Endodermal cell (in vitro differentiated cells): ENCODE measurements at regions not wholly inside any gene's neighbourhood (a gene's known extent, or its start where the extent isn't known, plus 50 kb on each side); places are given as distances from the start of the nearest gene placed in this dataset.

Experiments
- DNase-seq: peaks from one replicate; pipeline ENCODE4 v3.0.0-alpha.2; 2017
- H3K27ac ChIP-seq: 2 replicates; pipeline ENCODE4 v1.5.1; 2013; ENCODE audit warnings: mild to moderate bottlenecking, low read depth, low read length, moderate library complexity
- H3K27me3 ChIP-seq: 2 replicates; pipeline ENCODE4 v1.6.1; 2013; ENCODE audit warnings: mild to moderate bottlenecking, low read length, moderate library complexity; ENCODE audit not compliant: insufficient read depth, control insufficient read depth, poor library complexity, severe bottlenecking
- H3K36me3 ChIP-seq: 2 replicates; pipeline ENCODE4 v1.7.0; 2013; ENCODE audit warnings: mild to moderate bottlenecking, low read length, moderate library complexity; ENCODE audit not compliant: control insufficient read depth, insufficient read depth
- H3K4me1 ChIP-seq: one replicate; pipeline ENCODE4 v1.7.0; 2013; ENCODE audit warnings: low read length; ENCODE audit not compliant: control insufficient read depth, insufficient read depth
- H3K4me3 ChIP-seq: 2 replicates; pipeline ENCODE4 v1.5.1; 2013; ENCODE audit warnings: mild to moderate bottlenecking, low read length, moderate library complexity
- H3K9ac ChIP-seq: 2 replicates; pipeline ENCODE4 v1.6.1; 2013; ENCODE audit warnings: mild to moderate bottlenecking, low read length, moderate library complexity; ENCODE audit not compliant: poor library complexity, severe bottlenecking; ENCODE audit errors: extremely low read depth
- H3K9me3 ChIP-seq: 2 replicates; pipeline ENCODE4 v1.6.1; 2013; ENCODE audit warnings: mild to moderate bottlenecking, low read length, moderate library complexity; ENCODE audit not compliant: control insufficient read depth
- H3K27ac Mint-ChIP-seq: 2 replicates; pipeline ENCODE4 v1.8.0; 2020; ENCODE audit warnings: mixed read lengths
- H3K27me3 Mint-ChIP-seq: 2 replicates; pipeline ENCODE4 v1.8.0; 2021; ENCODE audit warnings: mild to moderate bottlenecking, mixed read lengths; ENCODE audit not compliant: insufficient read depth
- H3K36me3 Mint-ChIP-seq: 2 replicates; pipeline ENCODE4 v1.8.0; 2020; ENCODE audit warnings: low read depth, mixed read lengths
- H3K4me1 Mint-ChIP-seq: 2 replicates; pipeline ENCODE4 v1.8.0; 2020; ENCODE audit warnings: mixed read lengths
- H3K4me3 Mint-ChIP-seq: 2 replicates; pipeline ENCODE4 v1.8.0; 2020; ENCODE audit warnings: mild to moderate bottlenecking, moderate library complexity, mixed read lengths
- H3K9me3 Mint-ChIP-seq: 2 replicates; pipeline ENCODE4 v1.8.0; 2020; ENCODE audit warnings: mild to moderate bottlenecking, mixed read lengths
- CTCF ChIP-seq: fragments of 200-600 bp; sonication (generic); conservative IDR thresholded peaks from 2 replicates; pipeline ENCODE4 v1.5.0; 2021; ENCODE audit warnings: antibody characterized with exemption, mild to moderate bottlenecking
- WGBS, 2 experiments: methylation state at CpG; one replicate each; pipeline versions ENCODE4 v1.1.5 to v1.1.7; 2013; ENCODE audit warnings: missing lambda C conversion rate in 2 of 2, mixed read lengths in 1 of 2; ENCODE audit not compliant: insufficient coverage in 1 of 2, insufficient read length in 1 of 2; 5-methylcytosine and 5-hydroxymethylcytosine counted together

- peaks cover 15% of the 10 kb centered on the region for H3K9me3 Mint-ChIP-seq
- WGBS, 2 experiments = 93% methylated on average over 1 of the region's 1 CpG; no CpG with 5 or more reads in 1 of the 2 experiments
Observed at GRCh38 chr19:31841755-31842154, 492.5 kb upstream of the TSHZ3 start.

GRCh38 chr19:31863122-31863521 lies 482.3 kb upstream of the ZNF507 start:
- Histone ChIP-seq H3K9ac (no peak overlapping the region), H3K4me3 (no peak overlapping the region), H3K9me3 (peaks cover 14% of the 10 kb centered on the region), H3K27me3 (no peaks in the 10 kb centered on the region), H3K4me1 (no peaks in the 10 kb centered on the region), H3K27ac (no peak overlapping the region), H3K36me3 (no peaks in the 10 kb centered on the region)
- H3K27ac Mint-ChIP-seq = no peak overlapping the region
- peaks cover 37% of the 10 kb centered on the region for H3K9me3 Mint-ChIP-seq
- WGBS, 2 experiments = 90% methylated on average over 2 of the region's 3 CpGs; no CpG with 5 or more reads in 1 of the 2 experiments
- H3K4me1 Mint-ChIP-seq = no peaks in the 10 kb centered on the region
- TF ChIP-seq CTCF = no peak
- DNase-seq = no peak
- H3K36me3 Mint-ChIP-seq = no peaks in the 10 kb centered on the region
- no peak overlapping the region for H3K4me3 Mint-ChIP-seq
- H3K27me3 Mint-ChIP-seq = peaks cover 2% of the 10 kb centered on the region

More at GRCh38 chr19:31841755-31842154, 492.5 kb upstream of the TSHZ3 start:
- Mint-ChIP-seq H3K27ac (no peak overlapping the region), H3K4me3 (no peak overlapping the region), H3K36me3 (no peaks in the 10 kb centered on the region), H3K4me1 (no peaks in the 10 kb centered on the region), H3K27me3 (peaks cover 1% of the 10 kb centered on the region)
- no peak for TF ChIP-seq CTCF
- H3K9ac ChIP-seq = no peak overlapping the region
- DNase-seq = no peak
- no peak overlapping the region for H3K27ac ChIP-seq
- H3K36me3 ChIP-seq = no peaks in the 10 kb centered on the region
- peaks cover 3% of the 10 kb centered on the region for H3K9me3 ChIP-seq
- H3K27me3 ChIP-seq = no peaks in the 10 kb centered on the region
- H3K4me1 ChIP-seq = no peaks in the 10 kb centered on the region
- no peak overlapping the region for H3K4me3 ChIP-seq

GRCh38 chr19:31874313-31874712 lies 471.1 kb upstream of the ZNF507 start:
- Histone ChIP-seq H3K27ac (no peak overlapping the region), H3K4me1 (no peaks in the 10 kb centered on the region), H3K4me3 (no peak overlapping the region), H3K27me3 (no peaks in the 10 kb centered on the region), H3K36me3 (no peaks in the 10 kb centered on the region), H3K9me3 (no peaks in the 10 kb centered on the region), H3K9ac (no peak overlapping the region)
- WGBS, 2 experiments = 89 to 93% methylated on average over 4 of the region's 4 CpGs
- Mint-ChIP-seq H3K36me3 (no peaks in the 10 kb centered on the region), H3K9me3 (no peaks in the 10 kb centered on the region), H3K27me3 (peaks cover 4% of the 10 kb centered on the region), H3K4me1 (no peaks in the 10 kb centered on the region), H3K4me3 (no peak overlapping the region), H3K27ac (no peak overlapping the region)
- TF ChIP-seq CTCF = no peak
- DNase-seq = no peak
